ENCODE measurements at regions not wholly inside any gene's neighbourhood (a gene's known extent, or its start where the extent isn't known, plus 50 kb on each side); places are given as distances from the start of the nearest gene placed in this dataset.

- H3K27ac ChIP-seq: no peak overlapping the region
These were observed 517.4 kb upstream of the ZMIZ1 start for GRCh38 chr10:78551184-78552005.

DNA sequence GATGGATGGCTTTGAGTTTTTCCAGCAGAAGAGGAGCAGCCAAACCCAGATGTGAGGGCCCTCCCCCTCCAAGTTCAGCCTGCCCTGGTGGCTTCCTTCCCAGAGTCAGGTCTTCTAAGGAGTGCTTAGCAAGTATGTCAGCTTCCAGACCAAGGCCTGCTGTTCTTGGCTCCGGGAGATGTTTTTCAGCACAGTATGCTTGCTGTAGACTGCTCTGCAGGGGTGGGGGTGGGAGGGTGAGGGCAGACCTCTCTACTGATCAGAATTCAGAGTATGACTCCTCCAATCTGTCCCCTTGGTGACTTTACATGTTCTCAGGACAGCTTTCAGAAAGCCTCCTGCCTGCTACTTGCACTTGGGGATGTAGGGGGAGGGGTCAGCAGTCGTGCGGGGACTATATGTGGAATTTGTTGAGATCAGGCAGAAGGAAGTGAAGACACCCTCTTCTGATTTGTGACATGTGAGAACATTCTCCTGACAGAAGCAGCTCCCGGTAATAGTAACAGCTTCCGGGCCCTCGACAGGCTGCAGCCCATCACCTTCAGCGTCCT, 516.4 kb upstream of the ZMIZ1 start:
- intact Hi-C loops (cut with DNase I): no loop called here
- H3K27ac ChIP-seq: peak overlapping the region; percentile 5
- 37 to 55% (median 45%) methylated on average over 7 of the region's 7 CpGs for WGBS, 3 donors
- no peaks in the 10 kb centered on the region for H3K36me3 ChIP-seq (ENCODE audit: insufficient read depth in 1 of 2, low read depth in 1 of 2)
- no peaks in the 10 kb centered on the region for H3K9me3 ChIP-seq
- no peak overlapping the region for H3K4me3 ChIP-seq
- TF ChIP-seq, protein P1, sequence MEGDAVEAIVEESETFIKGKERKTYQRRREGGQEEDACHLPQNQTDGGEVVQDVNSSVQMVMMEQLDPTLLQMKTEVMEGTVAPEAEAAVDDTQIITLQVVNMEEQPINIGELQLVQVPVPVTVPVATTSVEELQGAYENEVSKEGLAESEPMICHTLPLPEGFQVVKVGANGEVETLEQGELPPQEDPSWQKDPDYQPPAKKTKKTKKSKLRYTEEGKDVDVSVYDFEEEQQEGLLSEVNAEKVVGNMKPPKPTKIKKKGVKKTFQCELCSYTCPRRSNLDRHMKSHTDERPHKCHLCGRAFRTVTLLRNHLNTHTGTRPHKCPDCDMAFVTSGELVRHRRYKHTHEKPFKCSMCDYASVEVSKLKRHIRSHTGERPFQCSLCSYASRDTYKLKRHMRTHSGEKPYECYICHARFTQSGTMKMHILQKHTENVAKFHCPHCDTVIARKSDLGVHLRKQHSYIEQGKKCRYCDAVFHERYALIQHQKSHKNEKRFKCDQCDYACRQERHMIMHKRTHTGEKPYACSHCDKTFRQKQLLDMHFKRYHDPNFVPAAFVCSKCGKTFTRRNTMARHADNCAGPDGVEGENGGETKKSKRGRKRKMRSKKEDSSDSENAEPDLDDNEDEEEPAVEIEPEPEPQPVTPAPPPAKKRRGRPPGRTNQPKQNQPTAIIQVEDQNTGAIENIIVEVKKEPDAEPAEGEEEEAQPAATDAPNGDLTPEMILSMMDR (IDR thresholded peaks at IDR 0.05): no peak
- peak; percentile 59 to 77 for DNase-seq
- no peaks in the 10 kb centered on the region for H3K27me3 ChIP-seq (ENCODE audit: insufficient read depth in 3 of 3, low read length in 2 of 3)
- ATAC-seq: peak in 3 of 4 donors; percentile 34 to 53 (median 52)
- H3K4me1 ChIP-seq: no peaks in the 10 kb centered on the region

More at GRCh38 chr10:78551184-78552005, 517.4 kb upstream of the ZMIZ1 start:
- Histone ChIP-seq H3K4me1 (no peaks in the 10 kb centered on the region), H3K27me3 (ENCODE audit: insufficient read depth in 3 of 3, low read length in 2 of 3) (no peaks in the 10 kb centered on the region), H3K4me3 (no peak overlapping the region), H3K36me3 (ENCODE audit: insufficient read depth in 1 of 2, low read depth in 1 of 2) (no peaks in the 10 kb centered on the region), H3K9me3 (no peaks in the 10 kb centered on the region)
- 94 to 96% (median 95%) methylated on average over 10 of the region's 10 CpGs for WGBS, 3 donors
- DNase-seq (no peak), ATAC-seq (no peak)
- TF ChIP-seq, protein P1 (IDR thresholded peaks at IDR 0.05): no peak
- intact Hi-C loops (cut with DNase I): no loop called here

- Histone ChIP-seq H3K27me3 (ENCODE audit: insufficient read depth in 3 of 3, low read length in 2 of 3) (no peaks in the 10 kb centered on the region), H3K4me1 (no peaks in the 10 kb centered on the region), H3K27ac (no peak overlapping the region), H3K36me3 (ENCODE audit: insufficient read depth in 1 of 2, low read depth in 1 of 2) (no peaks in the 10 kb centered on the region), H3K9me3 (no peaks in the 10 kb centered on the region), H3K4me3 (no peak overlapping the region)
- TF ChIP-seq, protein P1 (IDR thresholded peaks at IDR 0.05): no peak
- DNase-seq (no peak), ATAC-seq (no peak)
- 88 to 93% (median 89%) methylated on average over 3 of the region's 3 CpGs for WGBS, 3 donors
- intact Hi-C loops (cut with DNase I): no loop called here
These were observed 515.0 kb upstream of the ZMIZ1 start for GRCh38 chr10:78553792-78554191.

- intact Hi-C loops (cut with DNase I): no loop called here
- ATAC-seq (no peak), DNase-seq (no peak)
- Histone ChIP-seq H3K4me3 (no peak overlapping the region), H3K36me3 (ENCODE audit: insufficient read depth in 1 of 2, low read depth in 1 of 2) (no peaks in the 10 kb centered on the region), H3K9me3 (no peaks in the 10 kb centered on the region), H3K4me1 (no peaks in the 10 kb centered on the region), H3K27ac (no peak overlapping the region), H3K27me3 (ENCODE audit: insufficient read depth in 3 of 3, low read length in 2 of 3) (no peaks in the 10 kb centered on the region)
- WGBS, 3 donors: 59 to 74% (median 72%) methylated on average over 2 of the region's 2 CpGs
- TF ChIP-seq, protein P1 (IDR thresholded peaks at IDR 0.05): no peak
These were observed 513.6 kb upstream of the ZMIZ1 start for GRCh38 chr10:78555128-78555527.
